NB4 (cell line): ENCODE measurements at regions not wholly inside any gene's neighbourhood (a gene's known extent, or its start where the extent isn't known, plus 50 kb on each side); places are given as distances from the start of the nearest gene placed in this dataset.
A peak's percentile ranks its signal among the peaks of the same experiment; 100 is the strongest.

Experiments used
- DNase-seq: peaks from one replicate; pipeline ENCODE4 v3.0.0; 2010; ENCODE audit warnings: low read depth
- H3K4me3 ChIP-seq: one replicate; pipeline ENCODE4 v1.5.1; 2011; ENCODE audit warnings: mild to moderate bottlenecking, low read depth, low read length, moderate library complexity
- CTCF ChIP-seq: IDR thresholded peaks from one replicate; pipeline ENCODE4 v1.5.1; 2012; ENCODE audit warnings: low read depth, low read length
- MAX ChIP-seq: IDR thresholded peaks from 2 replicates; pipeline ENCODE4 v1.6.1; 2011; ENCODE audit warnings: low read depth, low read length
- MYC ChIP-seq: IDR thresholded peaks from 2 replicates; pipeline ENCODE4 v1.6.1; 2011; ENCODE audit warnings: low read depth, low read length
- POLR2A ChIP-seq: IDR thresholded peaks from 2 replicates; pipeline ENCODE4 v1.6.1; 2011; ENCODE audit warnings: mild to moderate bottlenecking; ENCODE audit not compliant: insufficient read length; ENCODE audit errors: extremely low read depth

- DNase-seq, result peak; percentile 8
- no peak overlapping the region for H3K4me3 ChIP-seq
- TF ChIP-seq CTCF (no peak), MYC (no peak), POLR2A (no peak), MAX (no peak)
Observed at GRCh38 chr10:113293167-113293566, 259.7 kb upstream of the HABP2 start.

GRCh38 chr10:113294868-113295267 lies 258.0 kb upstream of the HABP2 start:
- DNase-seq, result no peak

GRCh38 chr10:113297226-113297625 lies 255.6 kb upstream of the HABP2 start:
- TF ChIP-seq MAX (no peak), MYC (no peak), POLR2A (no peak), CTCF (no peak)
- no peak overlapping the region for H3K4me3 ChIP-seq
- no peak for DNase-seq

More at GRCh38 chr10:113294868-113295267, 258.0 kb upstream of the HABP2 start:
- TF ChIP-seq MYC (no peak), CTCF (no peak), MAX (no peak), POLR2A (no peak)
- no peak overlapping the region for H3K4me3 ChIP-seq

GRCh38 chr10:113298616-113299015 lies 254.2 kb upstream of the HABP2 start:
- no peak for TF ChIP-seq MAX
- no peak for DNase-seq
- H3K4me3 ChIP-seq, result no peak overlapping the region

- no peak for TF ChIP-seq MAX
- no peak for TF ChIP-seq POLR2A
- TF ChIP-seq CTCF, result no peak
- no peak for TF ChIP-seq MYC
- no peak overlapping the region for H3K4me3 ChIP-seq
- DNase-seq, result no peak
Observed at GRCh38 chr10:113300201-113300600, 252.7 kb upstream of the HABP2 start.

- DNase-seq, result no peak
- no peak overlapping the region for H3K4me3 ChIP-seq
- TF ChIP-seq MAX (no peak), POLR2A (no peak), MYC (no peak), CTCF (no peak)
Observed at GRCh38 chr10:113300617-113301016, 252.2 kb upstream of the HABP2 start.
